OCI-LY1 (cell line): ENCODE measurements at regions not wholly inside any gene's neighbourhood (a gene's known extent, or its start where the extent isn't known, plus 50 kb on each side); places are given as distances from the start of the nearest gene placed in this dataset.

Experiments used
- H2AFZ ChIP-seq: fragments of 200-600 bp; sonication (generic), shearing (Covaris generic); 2 replicates; pipeline ENCODE4 v1.6.0; 2014; ENCODE audit warnings: antibody characterized with exemption, mild to moderate bottlenecking, low read length
- H3F3A ChIP-seq: fragments of 200-600 bp; sonication (generic), shearing (Covaris generic); 2 replicates; pipeline ENCODE4 v1.6.0; 2014; ENCODE audit warnings: mild to moderate bottlenecking, antibody characterized with exemption, low read length, moderate library complexity; ENCODE audit not compliant: insufficient read depth
- H3K27ac ChIP-seq: fragments of 200-600 bp; sonication (generic); 2 replicates; pipeline ENCODE4 v1.5.1; 2014; ENCODE audit warnings: low read length, mixed run types, mild to moderate bottlenecking, low read depth; ENCODE audit not compliant: poor library complexity, severe bottlenecking
- H3K27me3 ChIP-seq: fragments of 200-600 bp; sonication (generic); 2 replicates; pipeline ENCODE4 v1.6.0; 2014; ENCODE audit warnings: antibody characterized with exemption, mild to moderate bottlenecking, low read length, moderate library complexity; ENCODE audit not compliant: insufficient read depth
- H3K36me3 ChIP-seq: fragments of 200-600 bp; sonication (generic); 2 replicates; pipeline ENCODE4 v1.6.1; 2014; ENCODE audit warnings: mild to moderate bottlenecking, antibody characterized with exemption, low read length, moderate library complexity, mixed read lengths; ENCODE audit not compliant: insufficient read depth
- H3K4me1 ChIP-seq: fragments of 200-600 bp; sonication (generic); 2 replicates; pipeline ENCODE4 v1.5.1; 2014; ENCODE audit warnings: mild to moderate bottlenecking, low read length, moderate library complexity; ENCODE audit not compliant: insufficient read depth, severe bottlenecking
- H3K4me2 ChIP-seq: fragments of 200-600 bp; sonication (generic), shearing (Covaris generic); 2 replicates; pipeline ENCODE4 v1.6.1; 2014; ENCODE audit warnings: low read length
- H3K4me3 ChIP-seq: fragments of 200-600 bp; sonication (generic); 2 replicates; pipeline ENCODE4 v1.5.1; 2014; ENCODE audit warnings: low read length, low read depth, mild to moderate bottlenecking, mixed read lengths; ENCODE audit not compliant: poor library complexity, severe bottlenecking
- H3K79me2 ChIP-seq: fragments of 200-600 bp; shearing (Covaris generic); 2 replicates; pipeline ENCODE4 v1.6.1; 2016; ENCODE audit warnings: mixed run types, low read length, mixed read lengths; ENCODE audit not compliant: insufficient read depth
- H3K9ac ChIP-seq: fragments of 200-600 bp; sonication (generic), shearing (Covaris generic); 2 replicates; pipeline ENCODE4 v1.6.1; 2014; ENCODE audit warnings: mild to moderate bottlenecking, low read length, mixed read lengths
- H3K9me2 ChIP-seq: fragments of 200-600 bp; sonication (generic), shearing (Covaris generic); 2 replicates; pipeline ENCODE4 v1.6.1; 2014; ENCODE audit warnings: low read depth, mild to moderate bottlenecking, low read length, mixed read lengths
- H3K9me3 ChIP-seq: fragments of 200-600 bp; shearing (Covaris generic); 2 replicates; pipeline ENCODE4 v1.6.1; 2014; ENCODE audit warnings: low read length, mixed read lengths
- H4K20me1 ChIP-seq: fragments of 200-600 bp; sonication (generic), shearing (Covaris generic); 2 replicates; pipeline ENCODE4 v1.6.0; 2016; ENCODE audit warnings: mild to moderate bottlenecking, low read length; ENCODE audit not compliant: insufficient read depth
- CTCF ChIP-seq: fragments of 200-600 bp; sonication (generic), shearing (Covaris generic); IDR thresholded peaks from 2 replicates; pipeline ENCODE4 v1.5.1; 2017; ENCODE audit warnings: mild to moderate bottlenecking, antibody characterized with exemption, low read length, moderate library complexity, mixed read lengths
- EZH2 ChIP-seq: fragments of 200-600 bp; sonication (generic), shearing (Covaris generic); IDR thresholded peaks from 2 replicates; pipeline ENCODE4 v1.8.0; 2017; ENCODE audit warnings: borderline replicate concordance, mixed run types, mild to moderate bottlenecking, antibody characterized with exemption, low read length, moderate library complexity, mixed read lengths

- Histone ChIP-seq H3K9ac (no peak overlapping the region), H3K9me2 (no peaks in the 10 kb centered on the region), H2AFZ (no peak overlapping the region), H3K4me3 (no peak overlapping the region), H3K79me2 (no peaks in the 10 kb centered on the region), H3K9me3 (no peaks in the 10 kb centered on the region), H3K27ac (no peak overlapping the region), H4K20me1 (no peaks in the 10 kb centered on the region), H3K4me2 (no peak overlapping the region), H3K4me1 (peaks cover 3% of the 10 kb centered on the region), H3F3A (no peaks in the 10 kb centered on the region), H3K36me3 (no peaks in the 10 kb centered on the region), H3K27me3 (no peaks in the 10 kb centered on the region)
- TF ChIP-seq CTCF = no peak
- TF ChIP-seq EZH2 = no peak
These were observed 141.0 kb upstream of the COL1A2 start for GRCh38 chr7:94253686-94254085.

GRCh38 chr7:94258418-94259300 lies 136.0 kb upstream of the COL1A2 start:
- Histone ChIP-seq H3F3A (no peaks in the 10 kb centered on the region), H3K27ac (no peak overlapping the region), H3K36me3 (no peaks in the 10 kb centered on the region), H4K20me1 (no peaks in the 10 kb centered on the region), H3K27me3 (no peaks in the 10 kb centered on the region), H3K79me2 (no peaks in the 10 kb centered on the region), H3K9ac (no peak overlapping the region), H3K4me2 (no peak overlapping the region), H3K4me1 (peaks cover 4% of the 10 kb centered on the region), H3K9me2 (no peaks in the 10 kb centered on the region), H3K4me3 (no peak overlapping the region), H2AFZ (no peak overlapping the region), H3K9me3 (no peaks in the 10 kb centered on the region)
- no peak for TF ChIP-seq EZH2

- H3K27me3 ChIP-seq = no peaks in the 10 kb centered on the region
These were observed 133.6 kb upstream of the COL1A2 start for GRCh38 chr7:94261067-94261466.

More at GRCh38 chr7:94261067-94261466, 133.6 kb upstream of the COL1A2 start:
- Histone ChIP-seq H3K79me2 (no peaks in the 10 kb centered on the region), H3K4me3 (no peak overlapping the region), H3K27ac (no peak overlapping the region), H3K9me3 (no peaks in the 10 kb centered on the region), H4K20me1 (no peaks in the 10 kb centered on the region), H2AFZ (no peak overlapping the region), H3K9ac (no peak overlapping the region), H3K36me3 (no peaks in the 10 kb centered on the region), H3K4me1 (peaks cover 4% of the 10 kb centered on the region), H3K4me2 (no peak overlapping the region), H3K9me2 (no peaks in the 10 kb centered on the region), H3F3A (no peaks in the 10 kb centered on the region)
- TF ChIP-seq EZH2 (no peak), CTCF (no peak)
